GM21367 (cell line): ENCODE measurements at regions not wholly inside any gene's neighbourhood (a gene's known extent, or its start where the extent isn't known, plus 50 kb on each side); places are given as distances from the start of the nearest gene placed in this dataset.
"Not testable (repeated sequence)": the region's sequence is repeated elsewhere in the genome, so short reads cannot be mapped to it uniquely, and the experiment has no call there.

Experiments
- ATAC-seq: cut with Tn5 transposase; IDR thresholded peaks from one replicate; pipeline ENCODE4 v1.9.1; 2021; ENCODE audit not compliant: unreplicated experiment

DNA sequence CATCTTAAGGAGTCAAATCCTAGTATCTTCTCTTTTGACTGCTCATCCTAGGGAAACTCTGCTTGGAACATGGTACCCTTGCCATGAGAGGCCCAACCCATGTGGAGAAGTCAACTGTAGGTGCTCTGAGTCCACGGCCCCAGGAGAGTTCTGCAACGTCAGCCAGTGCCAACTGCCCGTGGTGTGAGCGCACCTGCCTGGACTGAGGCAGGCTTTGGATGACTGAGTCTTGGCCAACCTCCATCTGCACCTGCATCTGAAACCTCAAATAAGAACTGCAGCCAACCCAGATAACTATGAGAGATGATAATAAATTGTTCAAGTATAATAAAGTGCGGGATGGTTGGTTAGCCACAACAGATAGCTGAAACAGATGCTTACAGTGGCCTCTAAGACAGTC lies 772.0 kb downstream of the TRIML1 start:
- ATAC-seq = no peak

DNA sequence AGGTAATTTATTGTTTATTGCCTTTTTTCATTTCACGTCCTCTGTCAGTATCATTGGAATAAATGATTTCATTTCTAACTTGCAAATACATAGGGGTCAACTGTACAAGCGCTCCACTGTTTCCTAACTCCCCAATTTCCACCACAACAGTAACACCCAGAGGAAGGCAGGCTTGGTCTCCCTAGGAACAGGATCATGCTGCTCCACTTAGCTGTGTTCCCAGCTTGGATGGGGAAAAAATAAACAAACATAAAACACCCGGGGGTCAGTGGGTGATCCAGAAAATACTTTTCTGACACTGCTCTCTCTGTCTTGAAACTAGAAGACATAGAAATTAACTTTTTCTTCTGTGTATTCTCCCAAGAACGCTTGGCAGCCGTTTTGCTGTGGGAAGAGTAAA lies 772.5 kb downstream of the TRIML1 start:
- no peak for ATAC-seq

DNA sequence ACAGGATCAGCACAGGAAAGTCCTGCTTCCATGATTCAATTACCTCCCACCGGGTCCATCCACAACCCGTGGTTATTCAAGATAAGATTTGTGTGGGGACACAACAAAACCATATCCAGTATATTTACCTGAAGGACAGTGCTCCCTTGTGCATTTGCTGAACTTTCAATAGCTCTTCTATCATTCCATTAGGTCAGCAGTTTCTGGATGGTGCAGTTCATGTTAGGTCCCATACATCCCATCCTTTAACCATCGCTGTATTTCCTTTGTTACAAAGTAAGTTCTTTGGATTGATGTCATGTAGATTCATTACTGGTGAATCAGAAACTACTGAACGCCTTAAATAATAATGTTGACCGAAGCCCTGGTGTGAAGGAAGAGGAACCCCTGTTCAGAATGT lies 775.9 kb downstream of the TRIML1 start:
- no peak for ATAC-seq

DNA sequence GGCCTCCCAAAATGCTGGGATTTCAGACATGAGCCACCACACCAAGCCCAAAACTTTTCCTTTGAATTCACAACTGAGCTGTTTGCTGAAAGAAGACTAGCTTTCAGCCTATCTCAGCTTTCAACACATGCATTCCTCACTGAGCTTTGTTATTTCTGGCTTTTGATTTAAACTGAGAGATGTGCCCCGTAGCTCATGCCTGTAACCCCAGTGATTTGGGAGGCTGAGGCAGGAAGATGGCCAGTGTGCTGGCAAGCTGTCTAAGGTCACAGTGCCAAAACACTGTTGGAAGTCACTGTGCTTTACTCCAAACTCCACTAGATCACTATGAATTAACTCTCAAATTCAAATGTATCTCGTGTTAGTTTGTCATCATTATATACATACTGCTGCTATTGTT lies 779.5 kb downstream of the TRIML1 start:
- ATAC-seq = no peak

DNA sequence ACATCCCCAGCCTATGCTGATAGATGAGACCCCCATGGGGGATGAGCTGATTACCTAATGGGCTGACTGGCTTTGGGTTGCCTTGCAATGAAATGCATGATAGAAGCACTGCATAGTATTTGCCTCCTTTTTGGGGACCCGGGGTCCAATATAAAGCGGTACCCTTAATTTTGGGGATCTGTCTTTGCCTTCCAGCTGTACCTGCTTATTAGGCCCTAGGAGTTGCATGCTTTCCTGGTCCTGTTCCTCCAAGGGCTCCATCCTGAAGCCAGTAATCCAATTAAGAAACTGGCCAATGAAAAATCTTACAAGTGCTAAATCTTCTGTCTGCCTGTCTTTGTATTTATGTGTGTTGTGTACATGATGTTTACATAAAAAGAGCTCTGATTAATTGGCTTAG lies 791.6 kb downstream of the TRIML1 start:
- ATAC-seq = no peak

DNA sequence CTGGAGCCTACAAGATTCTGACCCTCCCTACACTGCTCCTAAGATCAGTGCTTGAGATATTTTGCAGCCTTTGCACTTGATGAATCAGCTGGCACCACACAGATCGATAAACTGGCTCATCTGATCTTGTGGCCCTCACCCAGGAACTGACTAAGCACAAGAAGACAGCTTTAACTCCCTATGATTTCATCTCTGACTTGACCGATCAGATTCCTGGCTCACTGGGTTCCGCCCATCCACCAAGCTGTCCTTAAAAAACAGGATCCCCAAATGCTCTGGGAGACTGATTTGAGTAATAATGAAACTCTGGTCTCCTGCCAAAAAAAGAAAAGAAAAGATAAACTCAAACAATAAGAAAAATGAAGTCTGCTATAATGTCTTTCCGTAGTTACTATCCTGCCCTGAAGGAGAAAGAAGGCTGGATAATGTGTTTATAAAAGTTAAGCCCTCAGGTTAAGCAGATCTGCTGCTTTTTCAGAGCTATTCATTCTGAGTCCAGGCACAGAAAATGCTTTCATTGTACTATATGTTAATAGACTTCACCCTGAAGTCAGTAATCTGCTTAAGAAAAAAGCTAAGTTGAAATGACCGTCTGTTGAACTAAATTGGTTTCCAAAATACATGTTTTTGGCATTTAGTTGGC lies 795.2 kb downstream of the TRIML1 start:
- no peak for ATAC-seq

DNA sequence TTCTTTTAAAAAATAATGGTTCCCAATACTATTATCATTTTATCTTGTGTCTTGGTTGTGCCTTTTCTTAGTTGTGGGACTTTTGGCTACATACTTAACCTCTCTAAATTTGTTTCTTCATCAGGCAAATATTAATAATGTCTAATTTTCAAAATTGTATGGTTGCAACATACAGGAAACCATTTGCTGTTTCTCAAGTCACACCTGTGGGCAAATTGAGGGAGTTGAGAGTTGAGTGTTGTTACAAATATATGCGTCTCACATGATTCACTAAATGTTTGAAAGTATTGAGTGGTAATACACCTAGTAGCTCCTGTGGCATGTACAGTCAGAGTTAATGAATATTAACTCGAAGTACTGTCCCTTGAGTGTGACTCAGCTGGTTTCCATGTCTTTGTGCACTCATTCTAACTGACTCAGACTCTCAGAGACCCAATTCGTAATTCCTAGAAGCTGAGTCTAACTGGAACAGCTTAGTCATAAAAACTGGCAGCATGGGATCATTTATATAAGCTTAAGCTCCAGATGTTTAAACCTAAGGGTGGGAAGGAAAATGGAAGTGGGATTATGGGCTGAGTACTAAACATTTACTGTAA lies 802.4 kb downstream of the TRIML1 start:
- ATAC-seq = no peak

DNA sequence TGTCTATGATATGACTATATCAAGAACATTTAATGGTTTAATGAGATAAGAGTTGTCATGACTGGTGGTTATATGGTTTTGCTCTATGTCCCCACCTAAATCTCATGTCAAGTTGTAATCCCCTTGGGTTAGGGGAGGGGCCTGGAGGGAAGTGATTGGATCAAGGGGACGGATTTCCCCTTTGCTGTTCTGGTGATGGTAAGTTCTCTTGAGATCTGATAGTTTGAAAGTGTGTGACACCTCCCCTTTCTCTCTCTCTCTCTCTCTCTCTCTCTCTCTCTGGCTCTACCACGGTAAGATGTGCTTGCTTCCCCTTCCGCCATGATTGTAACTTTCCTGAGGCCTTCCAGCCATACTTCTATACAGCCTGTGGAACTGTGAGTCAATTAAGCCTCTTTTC lies 803.4 kb downstream of the TRIML1 start:
- ATAC-seq = no peak

DNA sequence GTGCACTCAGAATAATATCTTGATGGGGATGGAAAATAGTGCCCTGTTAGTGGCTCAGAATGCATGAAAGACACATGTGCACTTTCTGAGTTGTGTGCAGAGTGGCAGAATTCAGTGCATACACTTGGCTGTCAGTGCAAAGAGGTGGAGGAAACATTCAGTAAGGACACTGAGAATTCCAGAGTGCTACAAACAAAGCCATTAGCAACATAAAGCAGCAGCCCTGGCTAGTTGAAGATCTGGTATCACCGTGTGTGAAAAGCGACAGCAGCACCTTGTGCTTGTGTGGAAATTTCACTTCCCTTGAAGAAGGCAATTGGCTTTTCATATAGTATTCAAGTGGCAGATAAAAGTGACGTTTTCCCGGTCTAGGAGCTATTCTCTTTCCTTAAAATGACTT lies 810.4 kb downstream of the TRIML1 start:
- ATAC-seq = no peak

DNA sequence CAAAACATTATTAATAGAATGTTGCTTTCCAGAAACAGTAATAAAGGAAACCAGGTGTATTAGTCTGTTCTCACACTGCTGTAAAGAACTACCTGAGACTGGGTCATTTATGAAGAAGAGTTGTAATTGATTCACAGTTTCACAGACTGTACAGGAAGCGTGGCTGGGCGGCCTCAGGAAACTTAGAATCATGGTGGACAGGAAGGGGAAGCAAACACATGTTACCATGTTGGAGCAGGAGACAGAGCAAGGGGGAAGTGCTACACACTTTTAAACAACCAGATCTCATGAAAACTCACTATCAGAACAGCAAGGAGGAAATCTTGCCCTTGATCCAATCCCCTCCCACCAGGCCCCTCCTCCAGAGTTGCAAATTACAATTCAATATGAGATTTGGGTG lies 815.8 kb downstream of the TRIML1 start:
- ATAC-seq = no peak

DNA sequence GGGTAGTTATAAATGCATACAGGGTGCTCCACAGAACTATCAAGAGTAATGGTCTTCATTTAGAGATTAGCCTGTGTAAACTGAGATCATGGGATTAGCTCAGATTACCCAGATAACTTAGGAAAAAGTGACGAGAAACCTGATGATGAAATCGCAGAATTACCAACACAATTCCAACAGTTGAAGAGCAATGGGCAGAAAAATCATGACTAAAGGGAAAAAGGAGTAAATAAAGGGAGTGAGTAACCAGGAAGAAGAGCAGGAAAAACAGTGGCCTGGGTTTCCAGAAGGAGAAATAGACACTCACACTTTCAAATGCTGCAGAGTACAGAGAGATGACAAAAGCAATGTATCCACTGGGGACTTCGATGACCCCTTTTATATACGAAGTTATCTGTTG lies 817.3 kb downstream of the TRIML1 start:
- no peak for ATAC-seq

DNA sequence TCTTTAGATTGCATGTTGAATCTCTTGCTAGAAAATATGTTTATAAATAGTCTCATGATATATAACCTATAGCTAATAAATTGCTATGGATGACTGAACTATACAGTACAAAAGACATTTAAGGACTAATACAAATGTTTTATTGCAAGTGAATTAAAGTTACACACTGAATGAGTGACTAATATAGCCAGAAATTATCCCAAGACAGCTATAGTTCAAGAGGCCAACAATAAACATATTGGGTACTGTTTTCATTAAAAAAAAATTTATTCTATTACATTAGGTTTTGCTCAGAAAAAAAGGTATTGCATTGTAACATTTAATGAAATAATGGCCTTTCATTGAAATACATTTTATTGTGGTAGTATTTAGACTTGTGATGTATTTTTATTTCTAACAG lies 819.1 kb downstream of the TRIML1 start:
- no peak for ATAC-seq

DNA sequence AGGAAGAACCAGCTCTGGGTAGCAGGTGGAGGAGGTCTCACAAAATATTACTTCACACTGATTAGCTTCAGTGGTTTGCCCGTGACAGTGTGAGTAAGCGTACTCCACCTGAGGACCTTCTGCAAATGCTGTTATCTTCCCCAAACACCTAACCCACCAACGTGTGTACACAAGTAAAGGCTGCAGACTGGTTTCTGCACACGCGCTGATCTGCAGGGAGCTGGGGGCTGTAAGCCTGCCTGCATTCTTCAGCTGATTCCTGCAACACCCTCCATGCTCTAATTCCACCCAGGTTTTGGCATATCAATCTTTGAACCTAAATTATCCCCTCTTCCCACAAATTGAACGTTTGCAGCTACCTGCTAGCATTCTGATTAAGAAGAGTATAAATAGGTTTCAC lies 820.2 kb downstream of the TRIML1 start:
- ATAC-seq = no peak

DNA sequence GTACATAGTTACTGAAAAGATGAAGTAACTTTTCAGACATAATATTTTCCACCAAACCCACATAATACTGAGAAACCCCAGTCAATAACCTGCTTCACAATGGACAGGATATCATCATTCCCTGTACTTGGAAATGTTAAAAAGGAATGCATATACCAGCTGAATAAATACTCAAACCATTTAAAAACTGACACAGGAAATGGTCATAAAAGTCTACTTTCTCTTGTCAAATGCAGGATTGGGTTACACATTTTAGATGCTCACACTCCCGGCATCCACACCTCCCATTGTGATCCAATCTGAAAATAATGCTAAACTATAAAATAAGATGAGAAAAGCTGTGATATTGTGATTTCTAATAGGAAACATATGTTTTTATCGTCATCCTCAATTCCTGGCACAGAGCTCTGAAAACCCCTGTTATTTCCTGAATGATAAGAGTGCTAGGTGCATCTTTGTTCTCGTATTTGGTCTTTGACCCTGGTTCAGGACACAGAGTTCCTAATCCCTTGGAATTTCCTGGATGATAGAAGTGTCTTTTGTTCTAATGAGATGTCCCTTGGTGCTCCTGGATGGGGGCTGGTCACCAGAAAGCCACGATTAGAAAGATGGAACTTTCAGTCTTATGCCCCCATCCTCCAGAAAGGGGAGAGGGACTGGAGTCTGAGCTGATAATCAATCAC lies 821.3 kb downstream of the TRIML1 start:
- no peak for ATAC-seq

DNA sequence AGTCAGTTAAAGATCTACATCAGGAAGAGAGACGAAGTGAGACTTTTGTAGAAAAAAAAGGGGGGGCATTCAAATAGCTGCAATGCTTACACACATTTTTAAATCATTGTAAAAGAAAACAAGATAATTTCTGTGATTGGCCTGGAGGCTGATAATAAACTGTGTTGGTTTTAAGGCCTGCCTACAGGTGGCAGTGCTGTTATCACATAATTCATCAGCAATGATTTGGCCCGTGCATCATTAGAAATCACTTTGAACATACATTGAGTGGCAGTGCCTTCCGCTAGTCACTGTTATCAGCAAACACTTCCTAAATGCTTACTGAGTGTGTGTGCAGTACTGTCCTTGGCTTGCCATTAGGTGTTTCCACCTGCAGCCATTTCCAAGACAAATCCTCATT lies 831.9 kb downstream of the TRIML1 start:
- ATAC-seq = no peak

DNA sequence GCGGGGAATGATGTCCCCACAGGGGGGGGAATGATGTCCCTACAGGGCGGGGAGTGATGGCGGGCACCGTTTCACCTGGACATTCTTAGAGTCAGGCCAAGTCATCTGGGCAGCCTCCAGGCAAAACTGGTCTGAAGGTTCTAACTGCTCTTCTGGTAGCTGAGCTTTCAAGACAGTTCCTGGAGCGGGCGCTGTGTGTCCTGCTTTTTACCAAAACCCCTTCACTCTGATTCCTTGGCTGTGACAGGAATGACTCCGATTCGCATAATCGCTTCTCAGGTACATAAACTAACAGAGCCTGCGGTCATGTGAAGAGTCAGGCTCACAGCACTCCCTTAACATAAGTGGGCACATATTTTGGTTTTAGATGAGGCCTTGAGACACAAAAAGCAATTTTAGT lies 836.0 kb downstream of the TRIML1 start:
- ATAC-seq = no peak

DNA sequence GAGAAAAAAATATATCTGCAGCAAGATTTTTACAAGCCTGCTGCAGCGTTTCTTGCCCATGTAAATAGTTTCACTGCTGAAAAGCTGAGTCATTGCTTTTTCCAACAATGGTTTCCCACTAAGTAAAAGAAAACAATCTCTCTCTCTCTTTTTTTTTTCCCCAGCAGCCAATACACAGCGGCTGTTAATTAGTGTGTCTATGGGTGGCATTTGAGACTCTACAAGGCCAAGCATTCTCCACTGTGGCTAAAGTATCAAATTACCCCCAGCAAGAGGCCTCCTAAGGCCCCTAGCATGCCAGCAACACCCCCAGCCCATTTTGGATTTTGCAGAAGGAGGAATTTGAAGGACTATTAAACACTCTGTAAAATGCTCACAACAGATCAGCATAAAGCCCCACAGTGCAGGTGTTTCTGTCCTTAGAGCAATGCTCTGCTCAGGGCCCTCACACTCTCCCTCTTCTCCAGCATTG lies 837.4 kb downstream of the TRIML1 start:
- no peak for ATAC-seq

DNA sequence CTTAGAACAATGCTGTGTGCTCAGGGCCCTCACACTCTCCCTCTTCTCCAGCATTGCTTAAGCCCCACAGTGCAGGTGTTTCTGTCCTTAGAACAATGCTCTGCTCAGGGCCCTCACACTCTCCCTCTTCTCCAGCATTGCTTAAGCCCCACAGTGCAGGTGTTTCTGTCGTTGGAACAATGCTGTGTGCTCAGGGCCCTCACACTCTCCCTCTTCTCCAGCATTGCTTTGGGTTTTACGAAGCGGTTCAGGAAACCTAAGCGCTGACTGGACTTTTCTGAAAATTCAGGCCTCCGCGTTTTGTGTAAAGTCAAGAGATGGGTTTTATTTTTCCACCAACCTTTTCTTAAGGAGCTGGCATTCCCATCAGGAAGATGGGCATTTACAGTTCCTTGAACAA lies 838.0 kb downstream of the TRIML1 start:
- not testable (repeated sequence) for ATAC-seq

DNA sequence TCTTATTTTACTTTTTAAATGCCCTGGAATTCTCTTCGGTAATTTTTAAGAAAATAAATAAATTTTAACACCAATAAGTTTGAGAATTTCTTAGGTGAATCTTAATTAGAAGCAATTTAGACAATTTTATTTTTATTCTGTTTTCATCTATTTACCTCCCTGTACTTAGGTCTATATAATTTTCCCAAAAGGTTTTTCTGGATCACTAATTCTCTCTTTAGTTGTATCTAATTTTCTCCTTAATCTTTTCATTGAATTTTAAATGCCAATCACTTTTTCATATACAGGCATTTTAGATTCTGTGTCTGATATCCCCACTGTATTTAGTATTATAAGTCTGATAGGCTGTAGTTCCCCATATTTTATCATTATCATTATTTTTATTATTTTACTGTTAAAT lies 845.3 kb downstream of the TRIML1 start:
- ATAC-seq = no peak

DNA sequence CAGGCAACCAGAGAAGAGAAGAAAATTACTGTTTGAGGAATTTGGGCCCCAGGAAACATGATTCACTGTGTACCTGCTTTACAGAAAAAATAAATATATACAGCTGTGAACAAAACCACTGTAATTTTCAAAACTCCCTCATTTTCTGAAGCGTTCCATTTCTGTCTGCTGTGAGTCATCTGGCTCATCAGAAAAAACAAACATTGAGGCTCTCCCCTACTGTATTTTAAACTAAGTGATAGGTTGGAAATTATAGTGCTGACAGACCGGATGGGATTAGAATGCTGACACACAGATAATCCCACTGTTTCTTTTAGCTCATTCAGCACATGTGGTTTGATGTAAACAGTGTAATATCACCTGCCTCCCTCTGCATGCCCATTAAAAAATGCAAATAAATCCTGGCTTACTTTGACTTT lies 847.0 kb downstream of the TRIML1 start:
- no peak for ATAC-seq

DNA sequence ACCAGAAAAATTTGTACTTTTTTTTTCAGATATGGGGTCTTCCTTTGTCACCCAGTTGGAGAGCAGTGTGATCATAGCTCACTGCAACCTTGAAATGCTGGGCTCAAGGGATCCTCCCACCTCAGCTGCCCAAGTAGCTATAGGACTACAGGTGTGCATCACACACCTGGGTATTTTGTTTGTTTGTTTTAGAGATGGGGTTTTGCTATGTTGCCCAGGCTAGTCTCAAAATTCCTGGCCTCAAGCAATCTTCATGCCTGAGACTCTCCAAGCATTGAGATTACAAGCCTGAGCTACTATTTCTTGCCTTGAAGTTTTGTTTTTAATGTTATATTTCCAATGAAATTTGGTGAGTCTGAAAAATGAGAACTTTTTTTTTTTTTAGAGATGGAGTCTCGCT lies 847.8 kb downstream of the TRIML1 start:
- ATAC-seq = no peak

DNA sequence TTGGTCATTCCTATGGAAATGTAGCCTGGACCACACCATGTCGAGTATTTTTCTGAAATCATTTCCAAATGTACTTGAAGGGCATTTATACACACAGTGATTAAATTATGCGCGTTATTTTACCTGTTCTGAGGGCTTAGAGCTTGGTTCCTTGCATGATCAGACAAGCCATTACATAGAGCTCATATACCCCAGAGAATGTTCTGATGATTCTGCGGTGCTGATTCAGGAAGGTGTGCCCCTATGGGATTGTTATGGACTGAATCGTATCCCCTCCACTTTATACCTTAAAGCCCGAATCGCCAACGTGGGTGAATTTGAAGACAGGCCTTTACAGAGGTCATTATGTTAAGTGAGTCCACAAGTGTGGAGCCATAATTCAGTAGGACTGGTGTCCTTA lies 848.9 kb downstream of the TRIML1 start:
- no peak for ATAC-seq

DNA sequence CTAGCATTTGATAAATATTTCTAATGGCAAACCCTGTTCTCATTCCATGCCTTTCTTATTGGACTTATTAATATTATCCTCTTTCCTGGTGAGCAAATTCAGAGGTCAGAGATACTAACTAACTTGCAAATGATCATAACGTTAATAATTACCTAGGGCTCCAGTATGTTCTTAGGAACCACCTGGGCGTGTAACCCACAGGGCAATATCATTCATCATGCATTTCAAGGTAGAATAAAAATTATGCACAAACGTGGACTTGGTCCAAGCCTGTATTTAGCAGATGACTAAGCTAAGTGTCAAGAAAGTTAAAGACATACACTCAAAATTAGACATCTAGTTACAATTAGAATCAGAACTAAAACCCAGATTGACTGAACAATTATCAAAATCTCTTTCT lies 850.1 kb downstream of the TRIML1 start:
- ATAC-seq = no peak
